ENCODE measurements at regions not wholly inside any gene's neighbourhood (a gene's known extent, or its start where the extent isn't known, plus 50 kb on each side); places are given as distances from the start of the nearest gene placed in this dataset.

- WGBS, 2 donors: 4 to 17% methylated on average over 1 of the region's 1 CpG
- intact Hi-C loops (cut with DNase I; ENCODE audit: low total_unique reads): no loop called here
- peaks cover 7% of the 10 kb centered on the region for H3K4me1 ChIP-seq
- no peak overlapping the region for H3K4me3 ChIP-seq
- H3K9me3 ChIP-seq: no peaks in the 10 kb centered on the region
- no peaks in the 10 kb centered on the region for H3K36me3 ChIP-seq (ENCODE audit: low read depth, missing control alignments)
- no peaks in the 10 kb centered on the region for H3K27me3 ChIP-seq
- TF ChIP-seq, protein P1, sequence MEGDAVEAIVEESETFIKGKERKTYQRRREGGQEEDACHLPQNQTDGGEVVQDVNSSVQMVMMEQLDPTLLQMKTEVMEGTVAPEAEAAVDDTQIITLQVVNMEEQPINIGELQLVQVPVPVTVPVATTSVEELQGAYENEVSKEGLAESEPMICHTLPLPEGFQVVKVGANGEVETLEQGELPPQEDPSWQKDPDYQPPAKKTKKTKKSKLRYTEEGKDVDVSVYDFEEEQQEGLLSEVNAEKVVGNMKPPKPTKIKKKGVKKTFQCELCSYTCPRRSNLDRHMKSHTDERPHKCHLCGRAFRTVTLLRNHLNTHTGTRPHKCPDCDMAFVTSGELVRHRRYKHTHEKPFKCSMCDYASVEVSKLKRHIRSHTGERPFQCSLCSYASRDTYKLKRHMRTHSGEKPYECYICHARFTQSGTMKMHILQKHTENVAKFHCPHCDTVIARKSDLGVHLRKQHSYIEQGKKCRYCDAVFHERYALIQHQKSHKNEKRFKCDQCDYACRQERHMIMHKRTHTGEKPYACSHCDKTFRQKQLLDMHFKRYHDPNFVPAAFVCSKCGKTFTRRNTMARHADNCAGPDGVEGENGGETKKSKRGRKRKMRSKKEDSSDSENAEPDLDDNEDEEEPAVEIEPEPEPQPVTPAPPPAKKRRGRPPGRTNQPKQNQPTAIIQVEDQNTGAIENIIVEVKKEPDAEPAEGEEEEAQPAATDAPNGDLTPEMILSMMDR (IDR thresholded peaks at IDR 0.05): peak; percentile 71 to 81 (median 74)
- TF ChIP-seq POLR2A (IDR thresholded peaks at IDR 0.05): no peak
- H3K27ac ChIP-seq: no peak overlapping the region
- peak; percentile 84 for DNase-seq
Observed at GRCh38 chr1:98051065-98051675, 130.3 kb upstream of the DPYD start.

- 12 to 14% methylated on average over 24 of the region's 24 CpGs for WGBS, 2 donors
- intact Hi-C loops (cut with DNase I; ENCODE audit: low total_unique reads): no loop called here
- DNase-seq: no peak
- Histone ChIP-seq H3K4me1 (peaks cover 12% of the 10 kb centered on the region), H3K9me3 (no peaks in the 10 kb centered on the region), H3K36me3 (ENCODE audit: low read depth, missing control alignments) (no peaks in the 10 kb centered on the region), H3K27ac (no peak overlapping the region), H3K27me3 (no peaks in the 10 kb centered on the region), H3K4me3 (no peak overlapping the region)
- no peak for TF ChIP-seq POLR2A (IDR thresholded peaks at IDR 0.05)
- TF ChIP-seq, protein P1 (IDR thresholded peaks at IDR 0.05): no peak
Observed at GRCh38 chr1:98049370-98050135, 128.7 kb upstream of the DPYD start.

DNA sequence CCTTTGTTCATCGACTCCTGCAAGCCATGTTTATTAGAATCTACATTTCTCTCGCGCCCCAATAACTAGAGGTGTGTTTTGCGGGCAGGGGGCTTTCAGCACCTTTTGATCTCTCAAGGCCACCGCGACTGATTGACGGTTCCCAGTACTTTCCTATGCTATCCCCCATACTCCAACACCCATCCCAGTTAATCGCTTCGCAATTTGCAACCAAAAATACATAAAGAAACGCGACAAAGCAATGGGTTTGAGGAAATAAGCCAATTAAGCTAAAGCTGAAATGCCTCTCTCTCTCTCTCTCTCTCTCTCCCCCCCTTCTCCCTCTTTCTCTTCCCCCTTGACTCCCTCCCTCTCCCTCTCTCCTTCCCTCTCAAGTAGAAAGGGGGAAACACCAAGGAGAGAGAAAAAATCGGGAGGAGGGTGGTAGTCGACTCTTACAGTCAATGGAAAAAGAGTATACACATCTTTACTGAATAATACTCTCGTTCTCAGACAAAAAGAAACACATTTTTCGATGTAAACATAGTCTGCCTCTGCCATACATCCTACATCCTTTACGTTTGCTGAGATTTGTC, 128.0 kb upstream of the DPYD start:
- 5% methylated on average over 16 of the region's 16 CpGs for WGBS, 2 donors
- no peak overlapping the region for H3K27ac ChIP-seq
- no peaks in the 10 kb centered on the region for H3K36me3 ChIP-seq (ENCODE audit: low read depth, missing control alignments)
- no peaks in the 10 kb centered on the region for H3K27me3 ChIP-seq
- H3K9me3 ChIP-seq: no peaks in the 10 kb centered on the region
- TF ChIP-seq, protein P1 (IDR thresholded peaks at IDR 0.05): no peak
- TF ChIP-seq POLR2A (IDR thresholded peaks at IDR 0.05): no peak
- no peak overlapping the region for H3K4me3 ChIP-seq
- peaks cover 12% of the 10 kb centered on the region for H3K4me1 ChIP-seq
- intact Hi-C loops (cut with DNase I; ENCODE audit: low total_unique reads): no loop called here
- DNase-seq: no peak

- H3K27me3 ChIP-seq: no peaks in the 10 kb centered on the region
- H3K4me1 ChIP-seq: peaks cover 11% of the 10 kb centered on the region
- intact Hi-C loops (cut with DNase I; ENCODE audit: low total_unique reads): no loop called here
- no peaks in the 10 kb centered on the region for H3K9me3 ChIP-seq
- 1% methylated on average over 15 of the region's 15 CpGs for WGBS, 2 donors
- no peak overlapping the region for H3K27ac ChIP-seq
- no peak overlapping the region for H3K4me3 ChIP-seq
- H3K36me3 ChIP-seq (ENCODE audit: low read depth, missing control alignments): no peaks in the 10 kb centered on the region
- TF ChIP-seq, protein P1 (IDR thresholded peaks at IDR 0.05): no peak
- TF ChIP-seq POLR2A (IDR thresholded peaks at IDR 0.05): no peak
- peak; percentile 89 for DNase-seq
Observed at GRCh38 chr1:98048244-98048643, 127.4 kb upstream of the DPYD start.
